ENCODE measurements at regions not wholly inside any gene's neighbourhood (a gene's known extent, or its start where the extent isn't known, plus 50 kb on each side); places are given as distances from the start of the nearest gene placed in this dataset.

DNA sequence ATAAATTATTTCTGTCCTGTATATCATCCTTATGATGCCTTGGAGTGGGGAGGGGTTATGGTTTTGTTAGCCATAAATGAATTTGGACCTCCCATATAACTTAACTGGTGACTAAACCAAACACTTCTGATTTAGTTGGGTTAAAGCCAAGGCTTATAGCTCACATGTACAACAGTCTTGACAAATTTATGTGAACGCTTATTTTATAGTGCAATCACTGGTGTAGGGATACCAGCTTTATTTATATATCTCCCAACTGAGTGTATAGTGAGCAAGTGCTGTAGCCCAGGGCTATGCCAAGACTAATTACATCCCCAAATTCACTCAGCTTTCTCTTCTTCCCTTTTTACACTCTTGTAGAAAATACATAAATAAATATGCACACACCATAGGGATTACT lies 956.2 kb downstream of the SORCS3 start:
- TF ChIP-seq NR2C2 (CRISPR knock-in tag; IDR thresholded peaks at IDR 0.05) (no peak), RELA (CRISPR knock-in tag; IDR thresholded peaks at IDR 0.05; ENCODE audit: borderline replicate concordance) (no peak), ETV6 (CRISPR knock-in tag; IDR thresholded peaks at IDR 0.05) (no peak), ELF4 (CRISPR knock-in tag; IDR thresholded peaks at IDR 0.05; ENCODE audit: low read depth) (no peak)
- TF ChIP-seq, protein P1, sequence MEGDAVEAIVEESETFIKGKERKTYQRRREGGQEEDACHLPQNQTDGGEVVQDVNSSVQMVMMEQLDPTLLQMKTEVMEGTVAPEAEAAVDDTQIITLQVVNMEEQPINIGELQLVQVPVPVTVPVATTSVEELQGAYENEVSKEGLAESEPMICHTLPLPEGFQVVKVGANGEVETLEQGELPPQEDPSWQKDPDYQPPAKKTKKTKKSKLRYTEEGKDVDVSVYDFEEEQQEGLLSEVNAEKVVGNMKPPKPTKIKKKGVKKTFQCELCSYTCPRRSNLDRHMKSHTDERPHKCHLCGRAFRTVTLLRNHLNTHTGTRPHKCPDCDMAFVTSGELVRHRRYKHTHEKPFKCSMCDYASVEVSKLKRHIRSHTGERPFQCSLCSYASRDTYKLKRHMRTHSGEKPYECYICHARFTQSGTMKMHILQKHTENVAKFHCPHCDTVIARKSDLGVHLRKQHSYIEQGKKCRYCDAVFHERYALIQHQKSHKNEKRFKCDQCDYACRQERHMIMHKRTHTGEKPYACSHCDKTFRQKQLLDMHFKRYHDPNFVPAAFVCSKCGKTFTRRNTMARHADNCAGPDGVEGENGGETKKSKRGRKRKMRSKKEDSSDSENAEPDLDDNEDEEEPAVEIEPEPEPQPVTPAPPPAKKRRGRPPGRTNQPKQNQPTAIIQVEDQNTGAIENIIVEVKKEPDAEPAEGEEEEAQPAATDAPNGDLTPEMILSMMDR (IDR thresholded peaks at IDR 0.05), result no peak
- TF ChIP-seq, protein P2, sequence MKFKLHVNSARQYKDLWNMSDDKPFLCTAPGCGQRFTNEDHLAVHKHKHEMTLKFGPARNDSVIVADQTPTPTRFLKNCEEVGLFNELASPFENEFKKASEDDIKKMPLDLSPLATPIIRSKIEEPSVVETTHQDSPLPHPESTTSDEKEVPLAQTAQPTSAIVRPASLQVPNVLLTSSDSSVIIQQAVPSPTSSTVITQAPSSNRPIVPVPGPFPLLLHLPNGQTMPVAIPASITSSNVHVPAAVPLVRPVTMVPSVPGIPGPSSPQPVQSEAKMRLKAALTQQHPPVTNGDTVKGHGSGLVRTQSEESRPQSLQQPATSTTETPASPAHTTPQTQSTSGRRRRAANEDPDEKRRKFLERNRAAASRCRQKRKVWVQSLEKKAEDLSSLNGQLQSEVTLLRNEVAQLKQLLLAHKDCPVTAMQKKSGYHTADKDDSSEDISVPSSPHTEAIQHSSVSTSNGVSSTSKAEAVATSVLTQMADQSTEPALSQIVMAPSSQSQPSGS (CRISPR knock-in tag; IDR thresholded peaks at IDR 0.05; ENCODE audit: borderline replicate concordance, low read depth), result no peak
- TF ChIP-seq, protein P3, sequence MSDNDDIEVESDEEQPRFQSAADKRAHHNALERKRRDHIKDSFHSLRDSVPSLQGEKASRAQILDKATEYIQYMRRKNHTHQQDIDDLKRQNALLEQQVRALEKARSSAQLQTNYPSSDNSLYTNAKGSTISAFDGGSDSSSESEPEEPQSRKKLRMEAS (CRISPR knock-in tag; IDR thresholded peaks at IDR 0.05), result no peak
